ENCODE measurements at regions not wholly inside any gene's neighbourhood (a gene's known extent, or its start where the extent isn't known, plus 50 kb on each side); places are given as distances from the start of the nearest gene placed in this dataset.

DNA sequence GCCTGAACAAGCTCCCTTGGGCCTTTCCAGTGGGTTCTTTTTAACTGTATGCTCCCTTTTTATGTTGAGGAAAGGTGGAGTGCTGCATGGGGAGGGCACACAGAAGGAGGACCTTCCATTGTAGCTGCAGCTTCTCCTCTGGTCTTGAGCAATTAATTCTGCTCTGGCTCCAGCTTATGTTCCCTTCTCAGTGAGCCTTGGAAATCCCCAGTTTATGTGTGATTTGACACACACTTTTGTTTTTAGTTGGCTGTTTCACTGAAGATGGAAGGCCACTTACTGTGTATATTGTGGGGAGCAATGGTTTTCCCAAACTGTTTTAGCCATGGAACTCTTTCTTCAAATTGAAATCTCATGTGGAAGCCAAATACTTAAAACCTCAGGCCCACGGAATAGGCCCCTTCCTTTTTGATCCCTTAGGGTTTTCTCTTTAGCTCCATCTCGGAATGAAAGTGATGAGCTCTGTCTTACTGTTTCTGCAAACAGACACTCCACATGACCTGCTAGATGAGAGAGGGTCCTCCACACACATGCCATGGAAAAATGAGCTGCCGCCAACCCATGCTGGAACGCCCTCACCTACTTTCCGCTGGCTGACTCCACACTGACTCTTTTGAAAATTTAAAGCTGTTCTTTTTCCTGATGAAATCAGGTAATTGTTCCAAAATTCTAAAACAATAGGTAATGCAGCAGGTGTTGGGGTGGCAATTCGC is 280.9 kb upstream of the SIX2 start:
- TF ChIP-seq EZH2phosphoT487 (IDR thresholded peaks at IDR 0.05; ENCODE audit: low read depth): no peak
- TF ChIP-seq, protein P1, sequence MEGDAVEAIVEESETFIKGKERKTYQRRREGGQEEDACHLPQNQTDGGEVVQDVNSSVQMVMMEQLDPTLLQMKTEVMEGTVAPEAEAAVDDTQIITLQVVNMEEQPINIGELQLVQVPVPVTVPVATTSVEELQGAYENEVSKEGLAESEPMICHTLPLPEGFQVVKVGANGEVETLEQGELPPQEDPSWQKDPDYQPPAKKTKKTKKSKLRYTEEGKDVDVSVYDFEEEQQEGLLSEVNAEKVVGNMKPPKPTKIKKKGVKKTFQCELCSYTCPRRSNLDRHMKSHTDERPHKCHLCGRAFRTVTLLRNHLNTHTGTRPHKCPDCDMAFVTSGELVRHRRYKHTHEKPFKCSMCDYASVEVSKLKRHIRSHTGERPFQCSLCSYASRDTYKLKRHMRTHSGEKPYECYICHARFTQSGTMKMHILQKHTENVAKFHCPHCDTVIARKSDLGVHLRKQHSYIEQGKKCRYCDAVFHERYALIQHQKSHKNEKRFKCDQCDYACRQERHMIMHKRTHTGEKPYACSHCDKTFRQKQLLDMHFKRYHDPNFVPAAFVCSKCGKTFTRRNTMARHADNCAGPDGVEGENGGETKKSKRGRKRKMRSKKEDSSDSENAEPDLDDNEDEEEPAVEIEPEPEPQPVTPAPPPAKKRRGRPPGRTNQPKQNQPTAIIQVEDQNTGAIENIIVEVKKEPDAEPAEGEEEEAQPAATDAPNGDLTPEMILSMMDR (IDR thresholded peaks at IDR 0.05; ENCODE audit: low read depth, low read length): no peak
